Activated CD8-positive, alpha-beta T cell treated with anti-CD3 and anti-CD28 coated beads for 36 hours (primary cell): ENCODE measurements at regions not wholly inside any gene's neighbourhood (a gene's known extent, or its start where the extent isn't known, plus 50 kb on each side); places are given as distances from the start of the nearest gene placed in this dataset.

Source experiments
- ATAC-seq: fragments of 200-7000 bp; cut with Tn5 transposase; one replicate; pipeline ENCODE4 v1.10.0; 2021; ENCODE audit warnings: mild to moderate bottlenecking, moderate library complexity
- CTCF ChIA-PET: fragments of 350-600 bp; sonication (Branson Sonifier 250); formaldehyde crosslinking; loops from one replicate; lab custom pipeline; 2021; ENCODE audit warnings: antibody characterized with exemption; lab: Charles Lee
- POLR2A ChIA-PET: fragments of 350-600 bp; sonication (Branson Sonifier 250); formaldehyde crosslinking; loops from one replicate; lab custom pipeline; 2021; ENCODE audit warnings: antibody characterized with exemption; lab: Charles Lee
- DNase-seq: peaks from one replicate; pipeline ENCODE4 v3.0.0-alpha.2; 2020
- H3K27ac Mint-ChIP-seq: one replicate; pipeline ENCODE4 v1.8.0; 2021; ENCODE audit warnings: mild to moderate bottlenecking, mixed read lengths
- H3K27me3 Mint-ChIP-seq: one replicate; pipeline ENCODE4 v1.8.0; 2021; ENCODE audit warnings: mixed read lengths
- H3K36me3 Mint-ChIP-seq: one replicate; pipeline ENCODE4 v1.8.0; 2021; ENCODE audit warnings: low read depth, mixed read lengths
- H3K4me1 Mint-ChIP-seq: one replicate; pipeline ENCODE4 v1.8.0; 2021; ENCODE audit warnings: low read depth, mixed read lengths
- H3K4me3 Mint-ChIP-seq: one replicate; pipeline ENCODE4 v1.8.0; 2021; ENCODE audit warnings: mild to moderate bottlenecking, moderate library complexity, mixed read lengths
- H3K9me3 Mint-ChIP-seq: one replicate; pipeline ENCODE4 v1.8.0; 2021; ENCODE audit warnings: mixed read lengths
- intact Hi-C: fragments of 100-400 bp; cut with micrococcal nuclease; formaldehyde crosslinking; loops from one replicate; pipeline ENCODE4 v1.10.0; 2022
- TF ChIP-seq, protein P1 (sequence below): fragments of 200-600 bp; IDR thresholded peaks from one replicate; pipeline ENCODE4 v1.8.0; 2022; ENCODE audit warnings: antibody characterized with exemption, mild to moderate bottlenecking

DNA sequence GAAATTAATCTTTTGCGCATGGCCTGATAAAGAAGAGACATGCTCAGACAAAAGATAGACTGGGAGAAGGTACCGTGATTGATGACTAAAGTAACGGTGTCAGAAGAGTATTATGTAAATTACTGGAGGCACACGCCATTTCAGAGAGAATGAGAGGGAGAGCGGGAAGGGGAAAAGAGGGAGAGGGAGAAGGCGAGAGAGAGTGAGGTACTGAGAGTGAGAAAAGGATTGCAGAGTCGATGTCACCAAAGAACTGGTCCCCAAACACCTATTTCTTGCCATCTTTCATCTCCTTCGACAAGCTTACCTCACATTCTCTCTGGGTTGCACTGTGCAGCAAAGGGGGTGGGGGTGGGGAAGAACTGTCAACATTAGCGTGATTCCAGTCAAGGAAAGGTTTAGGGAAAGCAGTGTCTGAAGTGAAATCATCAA is 673.7 kb downstream of the BCL11A start:
- CTCF ChIA-PET, result no interaction called here
- Mint-ChIP-seq H3K4me1 (peaks cover 3% of the 10 kb centered on the region), H3K27me3 (no peaks in the 10 kb centered on the region), H3K9me3 (no peaks in the 10 kb centered on the region), H3K27ac (no peak overlapping the region), H3K36me3 (no peaks in the 10 kb centered on the region), H3K4me3 (no peak overlapping the region)
- intact Hi-C loops, result loop anchor here (10.0 kb wide), 1 partner anchor 675 kb away; the partner anchor contains the start of gene BCL11A
- POLR2A ChIA-PET, result interaction anchor here (0.7 kb wide), 1 partner anchor 228 kb away, joined by 3 read pairs; no protein-coding TSS in a partner anchor
- ATAC-seq, result no peak
- TF ChIP-seq, protein P1, sequence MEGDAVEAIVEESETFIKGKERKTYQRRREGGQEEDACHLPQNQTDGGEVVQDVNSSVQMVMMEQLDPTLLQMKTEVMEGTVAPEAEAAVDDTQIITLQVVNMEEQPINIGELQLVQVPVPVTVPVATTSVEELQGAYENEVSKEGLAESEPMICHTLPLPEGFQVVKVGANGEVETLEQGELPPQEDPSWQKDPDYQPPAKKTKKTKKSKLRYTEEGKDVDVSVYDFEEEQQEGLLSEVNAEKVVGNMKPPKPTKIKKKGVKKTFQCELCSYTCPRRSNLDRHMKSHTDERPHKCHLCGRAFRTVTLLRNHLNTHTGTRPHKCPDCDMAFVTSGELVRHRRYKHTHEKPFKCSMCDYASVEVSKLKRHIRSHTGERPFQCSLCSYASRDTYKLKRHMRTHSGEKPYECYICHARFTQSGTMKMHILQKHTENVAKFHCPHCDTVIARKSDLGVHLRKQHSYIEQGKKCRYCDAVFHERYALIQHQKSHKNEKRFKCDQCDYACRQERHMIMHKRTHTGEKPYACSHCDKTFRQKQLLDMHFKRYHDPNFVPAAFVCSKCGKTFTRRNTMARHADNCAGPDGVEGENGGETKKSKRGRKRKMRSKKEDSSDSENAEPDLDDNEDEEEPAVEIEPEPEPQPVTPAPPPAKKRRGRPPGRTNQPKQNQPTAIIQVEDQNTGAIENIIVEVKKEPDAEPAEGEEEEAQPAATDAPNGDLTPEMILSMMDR, result no peak
- no peak for DNase-seq

DNA sequence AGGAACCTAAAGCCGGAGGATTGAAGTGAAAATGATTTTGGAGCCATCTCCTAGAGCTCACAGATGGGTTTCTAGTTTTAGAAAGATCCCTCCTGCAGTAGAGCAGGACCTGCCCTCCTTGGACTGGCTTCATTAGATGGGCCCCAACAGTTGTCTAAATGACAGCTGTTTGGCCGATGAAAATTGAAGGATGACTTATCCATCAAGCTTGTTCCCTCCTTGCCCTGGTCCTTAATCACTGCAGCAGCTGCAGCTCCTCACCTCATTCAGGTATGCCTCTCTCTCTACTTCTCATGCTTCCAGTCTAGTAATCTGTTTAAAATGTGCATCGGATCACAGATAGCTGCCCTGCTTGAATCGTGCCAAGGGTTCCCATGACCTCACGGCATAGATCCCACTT is 677.6 kb downstream of the BCL11A start:
- ChIA-PET POLR2A (interaction anchor here (1.3 kb wide), 1 partner anchor 11 kb away, joined by 3 read pairs; no protein-coding TSS in a partner anchor), CTCF (no interaction called here)
- ATAC-seq, result no peak
- Mint-ChIP-seq H3K9me3 (no peaks in the 10 kb centered on the region), H3K4me1 (no peaks in the 10 kb centered on the region), H3K4me3 (no peak overlapping the region), H3K36me3 (no peaks in the 10 kb centered on the region), H3K27ac (no peak overlapping the region), H3K27me3 (no peaks in the 10 kb centered on the region)
- DNase-seq, result no peak
- TF ChIP-seq, protein P1, result no peak
- intact Hi-C loops, result no loop called here

DNA sequence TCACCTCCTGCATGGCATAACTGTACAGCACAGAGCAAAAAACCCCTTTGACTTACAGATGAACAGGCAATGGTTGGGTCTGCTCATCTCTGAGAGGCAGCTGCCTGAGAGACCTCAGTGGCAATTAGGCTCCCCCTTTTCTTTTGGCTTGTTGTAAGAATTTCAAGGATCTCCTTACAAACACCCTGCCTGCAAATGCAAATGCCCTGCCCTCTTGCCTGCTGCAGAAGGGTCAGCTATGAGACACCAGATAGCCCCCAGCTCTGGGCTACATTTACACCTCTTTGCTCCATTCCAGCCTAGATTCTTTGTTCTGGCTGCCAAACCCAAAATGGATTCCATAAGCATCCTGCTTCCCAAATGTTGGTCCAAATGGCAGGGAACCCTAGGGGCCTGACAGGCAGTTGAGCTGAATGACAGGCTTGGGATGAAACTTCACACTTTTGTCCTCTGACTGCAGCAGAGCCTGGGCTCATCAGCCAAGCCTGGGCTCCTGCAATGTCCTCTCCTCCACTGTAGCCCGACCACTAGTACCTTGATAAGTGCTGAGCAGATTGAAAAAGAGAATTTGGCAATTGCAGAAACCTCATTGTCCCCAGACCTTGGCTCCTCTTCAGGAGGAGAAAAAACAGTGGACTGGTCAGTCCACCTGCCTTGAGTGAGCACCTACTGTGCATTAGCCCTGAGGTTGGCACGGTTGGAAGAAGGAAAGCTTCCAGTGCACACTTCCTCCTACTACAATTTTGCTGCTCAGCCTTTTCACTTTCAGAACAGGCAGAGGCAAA is 678.3 kb downstream of the BCL11A start:
- Mint-ChIP-seq H3K27ac (no peak overlapping the region), H3K27me3 (no peaks in the 10 kb centered on the region), H3K4me3 (no peak overlapping the region), H3K9me3 (no peaks in the 10 kb centered on the region), H3K36me3 (no peaks in the 10 kb centered on the region), H3K4me1 (no peaks in the 10 kb centered on the region)
- ChIA-PET CTCF (no interaction called here), POLR2A (interaction anchor here (1.3 kb wide), 1 partner anchor 10 kb away, joined by 3 read pairs; no protein-coding TSS in a partner anchor)
- intact Hi-C loops, result no loop called here
- TF ChIP-seq, protein P1, result no peak
- DNase-seq (no peak), ATAC-seq (no peak)

DNA sequence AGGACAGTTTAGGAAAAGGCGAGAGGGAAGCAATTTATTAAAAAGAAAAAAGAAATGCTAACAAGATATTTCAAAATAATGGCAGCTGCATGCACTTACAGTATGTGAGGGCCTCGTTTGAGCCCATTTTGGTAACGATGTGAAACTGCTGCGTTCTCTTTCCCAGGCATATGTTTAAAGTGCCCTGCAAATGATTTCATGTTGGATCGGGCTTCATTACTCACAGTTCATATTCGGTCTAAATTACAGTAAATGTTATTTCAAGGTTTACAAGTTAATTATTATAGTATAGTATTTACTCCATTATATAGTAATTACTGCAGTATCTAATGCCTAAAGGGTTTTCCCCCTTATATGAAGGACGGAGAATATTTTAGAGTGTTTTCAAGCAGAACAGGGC is 679.1 kb downstream of the BCL11A start:
- CTCF ChIA-PET, result interaction anchor here (1.8 kb wide), 1 partner anchor 10 kb away, joined by 5 read pairs; no protein-coding TSS in a partner anchor
- Mint-ChIP-seq H3K9me3 (no peaks in the 10 kb centered on the region), H3K36me3 (no peaks in the 10 kb centered on the region), H3K4me1 (no peaks in the 10 kb centered on the region), H3K4me3 (no peak overlapping the region), H3K27ac (no peak overlapping the region), H3K27me3 (no peaks in the 10 kb centered on the region)
- intact Hi-C loops, result no loop called here
- POLR2A ChIA-PET, result no interaction called here
- DNase-seq (no peak), ATAC-seq (no peak)
- TF ChIP-seq, protein P1, result no peak

DNA sequence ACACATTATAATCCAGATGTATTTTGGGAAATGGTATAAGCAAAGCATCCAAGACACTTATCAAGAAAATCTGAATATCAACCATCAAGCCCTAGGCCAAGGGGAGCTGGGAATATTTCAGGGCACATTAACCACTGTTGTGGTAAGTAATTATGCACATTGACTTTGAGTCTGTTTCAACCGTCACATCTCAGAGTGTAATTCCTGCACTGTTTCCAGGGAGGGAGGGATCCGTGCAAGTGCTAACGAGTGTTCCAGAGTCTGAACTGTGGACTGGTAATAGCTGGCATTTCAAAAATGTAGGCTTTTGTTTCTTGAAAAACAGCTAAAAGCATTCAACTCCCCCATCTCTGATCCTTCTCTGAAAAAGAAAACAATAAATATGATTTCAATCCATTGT is 681.6 kb downstream of the BCL11A start:
- no peak for ATAC-seq
- Mint-ChIP-seq H3K36me3 (no peaks in the 10 kb centered on the region), H3K27me3 (no peaks in the 10 kb centered on the region), H3K4me1 (no peaks in the 10 kb centered on the region), H3K4me3 (no peak overlapping the region), H3K27ac (no peak overlapping the region), H3K9me3 (no peaks in the 10 kb centered on the region)
- DNase-seq, result no peak
- TF ChIP-seq, protein P1, result no peak
- CTCF ChIA-PET, result no interaction called here
- POLR2A ChIA-PET, result no interaction called here
- intact Hi-C loops, result no loop called here
